ENCODE measurements at regions not wholly inside any gene's neighbourhood (a gene's known extent, or its start where the extent isn't known, plus 50 kb on each side); places are given as distances from the start of the nearest gene placed in this dataset.

DNA sequence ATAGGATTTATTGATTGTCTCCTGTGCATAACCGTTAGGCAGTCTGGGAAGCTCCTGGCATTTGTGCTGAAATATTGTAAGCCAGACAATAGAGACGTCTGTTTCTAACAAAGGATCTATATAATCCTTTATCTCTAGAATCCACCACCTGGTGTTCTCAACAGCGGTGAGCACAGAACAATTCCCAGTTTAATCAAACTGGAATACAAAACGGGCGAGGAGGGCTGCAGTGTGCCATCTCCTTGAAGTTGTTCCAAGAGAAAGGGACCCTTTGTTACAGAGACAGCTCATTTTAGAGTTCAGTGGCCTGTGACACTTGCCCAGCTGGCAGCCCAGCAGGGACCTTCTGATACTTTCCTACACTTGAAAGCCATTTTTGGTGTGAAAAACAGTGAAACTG lies 162.8 kb upstream of the IVNS1ABP start:
- H3K4me1 ChIP-seq (ENCODE audit: control insufficient read depth, low read length), result no peaks in the 10 kb centered on the region
- TF ChIP-seq CTCF (IDR thresholded peaks at IDR 0.05; ENCODE audit: low read depth, low read length, poor library complexity, severe bottlenecking) (no peak), EZH2phosphoT487 (IDR thresholded peaks at IDR 0.05; ENCODE audit: borderline replicate concordance, low read length) (no peak)
- H3K4me3 ChIP-seq (ENCODE audit: low read length), result no peak overlapping the region
- H3F3A ChIP-seq (ENCODE audit: control insufficient read depth, insufficient read depth), result no peaks in the 10 kb centered on the region
- no peak overlapping the region for H3K27ac ChIP-seq (ENCODE audit: low read depth, low read length)
- H3K79me2 ChIP-seq (ENCODE audit: control insufficient read depth, low read length), result no peaks in the 10 kb centered on the region
- H4K20me1 ChIP-seq (ENCODE audit: control insufficient read depth, insufficient read depth, low read depth, low read length), result no peaks in the 10 kb centered on the region
- no peaks in the 10 kb centered on the region for H3K36me3 ChIP-seq (ENCODE audit: control insufficient read depth, low read length)
- no peaks in the 10 kb centered on the region for H3K27me3 ChIP-seq (ENCODE audit: control insufficient read depth, low read length)
- H3K9me3 ChIP-seq (ENCODE audit: control insufficient read depth, insufficient read depth, low read length), result no peaks in the 10 kb centered on the region
- H3K4me2 ChIP-seq (ENCODE audit: low read length), result no peak overlapping the region
- H3K9me2 ChIP-seq (replicated peaks; ENCODE audit: control insufficient read depth, low read length), result no peaks in the 10 kb centered on the region

DNA sequence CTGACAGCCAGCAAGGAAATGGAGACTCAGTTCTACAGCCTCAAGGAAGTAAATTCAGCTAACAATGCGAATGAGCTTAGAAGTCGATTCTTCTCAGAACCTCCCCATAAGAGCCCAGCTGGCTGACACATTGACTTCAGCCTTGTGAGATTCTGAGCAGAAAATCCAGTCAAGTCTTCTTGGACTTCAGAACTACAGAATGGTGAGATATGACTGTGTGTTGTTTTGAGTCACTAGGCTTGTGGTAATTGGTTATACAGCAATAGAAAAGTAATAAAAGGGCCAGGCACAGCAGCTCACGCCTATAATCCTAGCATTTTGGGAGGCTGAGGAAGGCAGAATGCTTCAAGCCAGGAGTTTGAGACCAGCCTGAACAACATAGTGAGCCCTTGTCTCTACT lies 161.8 kb upstream of the IVNS1ABP start:
- Histone ChIP-seq H3F3A (ENCODE audit: control insufficient read depth, insufficient read depth) (no peaks in the 10 kb centered on the region), H3K9me2 (replicated peaks; ENCODE audit: control insufficient read depth, low read length) (no peaks in the 10 kb centered on the region), H3K4me2 (ENCODE audit: low read length) (no peak overlapping the region), H3K4me3 (ENCODE audit: low read length) (no peak overlapping the region), H3K79me2 (ENCODE audit: control insufficient read depth, low read length) (no peaks in the 10 kb centered on the region), H3K27me3 (ENCODE audit: control insufficient read depth, low read length) (no peaks in the 10 kb centered on the region), H3K4me1 (ENCODE audit: control insufficient read depth, low read length) (no peaks in the 10 kb centered on the region), H3K27ac (ENCODE audit: low read depth, low read length) (no peak overlapping the region), H3K36me3 (ENCODE audit: control insufficient read depth, low read length) (no peaks in the 10 kb centered on the region), H3K9me3 (ENCODE audit: control insufficient read depth, insufficient read depth, low read length) (no peaks in the 10 kb centered on the region), H4K20me1 (ENCODE audit: control insufficient read depth, insufficient read depth, low read depth, low read length) (no peaks in the 10 kb centered on the region)
- TF ChIP-seq CTCF (IDR thresholded peaks at IDR 0.05; ENCODE audit: low read depth, low read length, poor library complexity, severe bottlenecking) (no peak), EZH2phosphoT487 (IDR thresholded peaks at IDR 0.05; ENCODE audit: borderline replicate concordance, low read length) (no peak)

GRCh38 chr1:185477638-185478580 lies 160.9 kb upstream of the IVNS1ABP start:
- TF ChIP-seq CTCF (IDR thresholded peaks at IDR 0.05; ENCODE audit: low read depth, low read length, poor library complexity, severe bottlenecking) (no peak), EZH2phosphoT487 (IDR thresholded peaks at IDR 0.05; ENCODE audit: borderline replicate concordance, low read length) (no peak)

More at GRCh38 chr1:185477638-185478580, 160.9 kb upstream of the IVNS1ABP start:
- Histone ChIP-seq H3K27me3 (ENCODE audit: control insufficient read depth, low read length) (no peaks in the 10 kb centered on the region), H3K79me2 (ENCODE audit: control insufficient read depth, low read length) (no peaks in the 10 kb centered on the region), H3K4me3 (ENCODE audit: low read length) (no peak overlapping the region), H3K4me2 (ENCODE audit: low read length) (no peak overlapping the region), H3K4me1 (ENCODE audit: control insufficient read depth, low read length) (no peaks in the 10 kb centered on the region), H3K27ac (ENCODE audit: low read depth, low read length) (no peak overlapping the region), H4K20me1 (ENCODE audit: control insufficient read depth, insufficient read depth, low read depth, low read length) (no peaks in the 10 kb centered on the region), H3K36me3 (ENCODE audit: control insufficient read depth, low read length) (no peaks in the 10 kb centered on the region), H3K9me3 (ENCODE audit: control insufficient read depth, insufficient read depth, low read length) (no peaks in the 10 kb centered on the region), H3F3A (ENCODE audit: control insufficient read depth, insufficient read depth) (no peaks in the 10 kb centered on the region), H3K9me2 (replicated peaks; ENCODE audit: control insufficient read depth, low read length) (no peaks in the 10 kb centered on the region)
